ENCODE measurements at regions not wholly inside any gene's neighbourhood (a gene's known extent, or its start where the extent isn't known, plus 50 kb on each side); places are given as distances from the start of the nearest gene placed in this dataset.

- TF ChIP-seq EZH2 (IDR thresholded peaks at IDR 0.05): no peak
- TF ChIP-seq POLR2AphosphoS5 (IDR thresholded peaks at IDR 0.05; ENCODE audit: borderline replicate concordance, low read depth, low read length): no peak
These were observed 67.9 kb upstream of the BLID start for GRCh38 chr11:122183933-122184332.

All from SK-N-MC (cell line).